ENCODE measurements at regions not wholly inside any gene's neighbourhood (a gene's known extent, or its start where the extent isn't known, plus 50 kb on each side); places are given as distances from the start of the nearest gene placed in this dataset.

DNA sequence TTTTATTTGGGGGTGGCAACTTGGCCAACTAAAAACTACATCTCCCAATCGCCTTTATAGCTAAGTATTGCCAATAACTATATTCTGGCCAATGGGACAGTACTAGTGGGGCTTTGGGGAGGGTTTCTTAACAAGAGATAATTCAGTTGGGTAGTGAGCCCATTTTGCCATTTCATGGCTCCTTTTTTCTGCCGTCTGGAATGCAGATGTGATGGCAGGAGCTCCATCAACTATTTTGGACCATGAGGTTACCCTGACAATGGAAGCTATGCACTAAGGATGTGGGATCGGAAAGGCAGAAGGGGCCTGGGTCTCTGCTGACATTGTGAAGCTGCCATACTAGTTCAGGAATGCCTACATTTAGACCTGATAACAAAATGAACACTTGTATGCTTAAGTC lies 67.0 kb upstream of the FOXC1 start:
- Histone ChIP-seq H4K5ac (ENCODE audit: insufficient read length, low read depth, low read length) (no peak overlapping the region), H3K4ac (ENCODE audit: low read depth, low read length) (no peak overlapping the region), H3K14ac (ENCODE audit: insufficient read depth, low read length) (no peak overlapping the region), H4K8ac (replicated peaks; ENCODE audit: insufficient read length, low read depth, low read length) (no peak overlapping the region), H3K9me3 (ENCODE audit: control insufficient read depth, low read depth, low read length) (no peaks in the 10 kb centered on the region), H3K27me3 (ENCODE audit: insufficient read depth, low read length) (no peaks in the 10 kb centered on the region), H3K4me2 (ENCODE audit: insufficient read depth, insufficient read length, low read length) (no peak overlapping the region), H2BK5ac (ENCODE audit: insufficient read length, low read length) (no peak overlapping the region), H3K9ac (ENCODE audit: extremely low read depth, insufficient read length, low read length) (no peak overlapping the region), H4K91ac (ENCODE audit: insufficient read length, low read depth, low read length) (no peak overlapping the region), H2BK120ac (ENCODE audit: low read depth, low read length, poor library complexity, severe bottlenecking) (no peak overlapping the region), H3T11ph (ENCODE audit: low read length) (no peak overlapping the region), H2AK5ac (ENCODE audit: insufficient read length, low read length) (no peak overlapping the region), H3K27ac (ENCODE audit: insufficient read length, low read depth, low read length) (no peak overlapping the region), H4K20me1 (ENCODE audit: control insufficient read depth, insufficient read depth, insufficient read length) (no peaks in the 10 kb centered on the region), H2BK20ac (ENCODE audit: low read depth, low read length, poor library complexity, severe bottlenecking) (no peak overlapping the region), H2BK15ac (ENCODE audit: low read depth, low read length) (no peak overlapping the region), H3K56ac (ENCODE audit: insufficient read length, low read depth, low read length) (no peak overlapping the region), H2BK12ac (ENCODE audit: insufficient read length, low read depth, low read length) (no peak overlapping the region), H3K4me1 (ENCODE audit: insufficient read depth, low read length) (no peaks in the 10 kb centered on the region; the same call in 1 of the 2 replicates), H3K23ac (ENCODE audit: insufficient read length, low read depth, low read length) (no peak overlapping the region), H3K79me1 (ENCODE audit: insufficient read depth, low read depth, low read length, poor library complexity, severe bottlenecking) (no peaks in the 10 kb centered on the region), H3K79me2 (ENCODE audit: insufficient read depth, low read length) (no peaks in the 10 kb centered on the region), H2AFZ (ENCODE audit: low read length) (no peak overlapping the region), H3K23me2 (ENCODE audit: insufficient read length, low read depth, low read length, poor library complexity, severe bottlenecking) (no peaks in the 10 kb centered on the region), H3K18ac (ENCODE audit: insufficient read length, low read depth, low read length) (no peak overlapping the region)
- TF ChIP-seq, protein P1, sequence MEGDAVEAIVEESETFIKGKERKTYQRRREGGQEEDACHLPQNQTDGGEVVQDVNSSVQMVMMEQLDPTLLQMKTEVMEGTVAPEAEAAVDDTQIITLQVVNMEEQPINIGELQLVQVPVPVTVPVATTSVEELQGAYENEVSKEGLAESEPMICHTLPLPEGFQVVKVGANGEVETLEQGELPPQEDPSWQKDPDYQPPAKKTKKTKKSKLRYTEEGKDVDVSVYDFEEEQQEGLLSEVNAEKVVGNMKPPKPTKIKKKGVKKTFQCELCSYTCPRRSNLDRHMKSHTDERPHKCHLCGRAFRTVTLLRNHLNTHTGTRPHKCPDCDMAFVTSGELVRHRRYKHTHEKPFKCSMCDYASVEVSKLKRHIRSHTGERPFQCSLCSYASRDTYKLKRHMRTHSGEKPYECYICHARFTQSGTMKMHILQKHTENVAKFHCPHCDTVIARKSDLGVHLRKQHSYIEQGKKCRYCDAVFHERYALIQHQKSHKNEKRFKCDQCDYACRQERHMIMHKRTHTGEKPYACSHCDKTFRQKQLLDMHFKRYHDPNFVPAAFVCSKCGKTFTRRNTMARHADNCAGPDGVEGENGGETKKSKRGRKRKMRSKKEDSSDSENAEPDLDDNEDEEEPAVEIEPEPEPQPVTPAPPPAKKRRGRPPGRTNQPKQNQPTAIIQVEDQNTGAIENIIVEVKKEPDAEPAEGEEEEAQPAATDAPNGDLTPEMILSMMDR (conservative IDR thresholded peaks at IDR 0.05): no peak
- no CpG with 5 or more reads among the region's 3 CpGs for WGBS (ENCODE audit: extremely low coverage, insufficient read length, low lambda C conversion rate)
- peaks cover 2 to 6% of the 10 kb centered on the region in 2 experiments; a peak in 3 of 5 replicates for H3K9me3 Mint-ChIP-seq
- no peaks in the 10 kb centered on the region; a peak in 2 of 7 replicates for H3K36me3 Mint-ChIP-seq (ENCODE audit: insufficient read depth in 1 of 3, low read depth in 3 of 3)
- H3K27ac Mint-ChIP-seq: no peak overlapping the region
- H3K4me3 Mint-ChIP-seq: no peak overlapping the region
- peaks cover 16% of the 10 kb centered on the region for H3K27me3 Mint-ChIP-seq (ENCODE audit: low read depth)
- peaks cover 7 to 8% of the 10 kb centered on the region in 2 experiments for H3K4me1 Mint-ChIP-seq
- DNase-seq: no peak

Data from H9 (cell line).